HG03025 (cell line): ENCODE measurements at regions not wholly inside any gene's neighbourhood (a gene's known extent, or its start where the extent isn't known, plus 50 kb on each side); places are given as distances from the start of the nearest gene placed in this dataset.

Experiments
- ATAC-seq: cut with Tn5 transposase; IDR thresholded peaks from one replicate; pipeline ENCODE4 v1.9.1; 2021; ENCODE audit warnings: mild to moderate bottlenecking, moderate library complexity; ENCODE audit not compliant: unreplicated experiment, low FRiP score

GRCh38 chr1:116230712-116231111 lies 119.5 kb downstream of the MAB21L3 start:
- ATAC-seq = no peak

- ATAC-seq = no peak
These were observed 120.6 kb downstream of the MAB21L3 start for GRCh38 chr1:116231752-116232151.

DNA sequence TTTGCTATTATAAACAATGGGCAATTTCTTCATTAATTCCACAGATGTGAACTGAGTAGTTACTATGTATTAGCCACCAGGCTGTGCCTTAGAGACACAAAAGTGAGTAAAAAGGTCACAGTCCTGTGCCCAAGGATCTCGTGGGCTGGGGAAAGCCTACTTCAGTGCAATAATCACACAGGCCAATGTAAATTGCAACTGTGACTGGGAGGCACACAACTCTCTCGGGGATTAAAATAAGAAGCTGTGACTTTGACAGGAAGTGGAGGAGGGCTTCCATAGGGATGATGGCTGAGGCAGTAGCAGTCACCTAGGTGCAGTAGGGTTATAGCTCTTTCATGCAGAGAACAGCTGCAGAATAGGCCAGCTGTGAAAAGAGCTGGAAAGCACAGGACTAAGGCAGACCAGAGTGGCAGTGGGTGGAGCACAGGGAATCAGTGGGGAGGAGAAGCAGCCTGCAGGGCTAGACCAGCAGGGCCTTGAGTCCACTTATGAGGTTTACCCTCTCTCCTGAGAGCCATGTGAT lies 121.9 kb downstream of the MAB21L3 start:
- ATAC-seq = no peak

DNA sequence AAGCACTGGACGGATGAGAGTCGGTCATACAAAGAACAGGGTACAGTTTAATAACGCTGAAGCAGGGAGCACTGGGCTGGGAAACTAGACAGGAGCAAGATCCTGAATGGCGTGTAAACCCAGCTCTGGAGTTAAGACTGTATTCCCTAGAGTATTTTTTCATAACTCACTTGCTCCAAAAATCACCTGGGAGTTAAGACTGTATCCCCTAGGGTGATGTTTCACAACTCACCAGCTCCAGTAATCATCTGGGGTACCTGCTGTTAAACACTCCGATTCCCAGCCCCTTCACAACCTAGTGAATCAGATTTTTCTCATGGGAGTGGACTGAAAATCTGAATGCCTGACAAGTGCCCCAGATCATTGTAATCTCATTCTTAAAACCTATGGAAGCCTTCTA lies 123.2 kb downstream of the MAB21L3 start:
- no peak for ATAC-seq

DNA sequence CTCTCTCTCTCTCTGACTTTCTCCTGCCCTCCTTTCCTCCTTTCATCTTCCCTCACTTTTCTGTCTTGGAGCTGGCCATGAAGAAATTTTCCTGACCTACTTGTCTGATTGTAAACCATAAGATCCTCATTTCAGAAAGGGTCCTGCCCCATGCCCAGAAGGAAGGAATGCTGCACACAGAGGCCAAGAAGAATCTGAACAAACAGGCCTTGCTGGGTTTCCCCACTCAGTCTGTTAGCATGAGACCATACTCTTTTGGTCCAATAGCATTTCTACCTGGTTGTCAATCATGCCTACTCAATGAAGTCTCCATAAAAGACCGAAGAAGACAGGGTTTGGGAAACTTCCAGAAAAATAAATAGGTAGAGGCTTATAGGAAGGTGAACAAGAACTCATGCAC lies 128.7 kb downstream of the MAB21L3 start:
- ATAC-seq = no peak

GRCh38 chr1:116242741-116243140 lies 130.3 kb upstream of the ATP1A1 start:
- ATAC-seq = no peak

- ATAC-seq = no peak
These were observed 129.6 kb upstream of the ATP1A1 start for GRCh38 chr1:116243333-116244054.

GRCh38 chr1:116246174-116246573 lies 126.9 kb upstream of the ATP1A1 start:
- ATAC-seq = no peak

- no peak for ATAC-seq
These were observed 120.8 kb upstream of the ATP1A1 start for GRCh38 chr1:116252271-116252670.

DNA sequence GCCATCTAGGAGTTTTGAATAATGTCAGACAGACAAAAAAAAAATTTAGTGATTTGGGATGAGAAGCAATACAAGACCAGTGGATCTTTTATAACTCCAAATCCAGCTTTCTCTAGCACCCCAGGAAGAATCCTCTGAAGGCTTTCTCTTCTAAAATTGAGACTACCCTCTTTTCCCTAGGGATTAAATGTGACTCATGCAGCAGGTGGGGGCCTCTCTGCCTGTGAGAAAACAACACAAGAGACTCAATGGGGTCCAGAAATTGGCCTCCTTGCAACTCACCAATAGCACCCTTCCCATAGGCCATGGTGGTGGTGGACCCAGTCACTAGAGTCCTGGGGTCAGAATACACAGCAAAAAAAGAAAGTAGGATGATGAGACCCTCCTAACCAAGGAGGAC lies 120.3 kb upstream of the ATP1A1 start:
- no peak for ATAC-seq

- ATAC-seq = no peak
These were observed 119.3 kb upstream of the ATP1A1 start for GRCh38 chr1:116253566-116254382.

DNA sequence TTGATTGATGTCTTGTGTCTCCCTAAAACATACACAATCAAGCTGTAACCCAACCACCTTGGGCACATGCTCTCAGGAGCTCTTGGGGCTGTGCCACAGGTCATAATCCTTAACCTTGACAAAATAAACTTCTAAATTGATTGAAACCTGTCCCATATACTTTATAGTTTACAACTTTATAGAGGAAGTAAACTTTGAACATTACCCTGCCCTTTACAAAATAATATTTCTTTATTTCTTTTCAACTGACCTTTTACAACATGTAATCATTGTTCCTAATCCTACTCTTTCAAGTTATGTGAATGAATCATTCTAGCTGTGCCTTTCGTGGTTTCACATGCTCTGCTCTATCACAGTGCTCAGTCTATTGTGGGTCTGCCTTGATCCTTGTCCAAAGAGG lies 118.3 kb upstream of the ATP1A1 start:
- no peak for ATAC-seq

DNA sequence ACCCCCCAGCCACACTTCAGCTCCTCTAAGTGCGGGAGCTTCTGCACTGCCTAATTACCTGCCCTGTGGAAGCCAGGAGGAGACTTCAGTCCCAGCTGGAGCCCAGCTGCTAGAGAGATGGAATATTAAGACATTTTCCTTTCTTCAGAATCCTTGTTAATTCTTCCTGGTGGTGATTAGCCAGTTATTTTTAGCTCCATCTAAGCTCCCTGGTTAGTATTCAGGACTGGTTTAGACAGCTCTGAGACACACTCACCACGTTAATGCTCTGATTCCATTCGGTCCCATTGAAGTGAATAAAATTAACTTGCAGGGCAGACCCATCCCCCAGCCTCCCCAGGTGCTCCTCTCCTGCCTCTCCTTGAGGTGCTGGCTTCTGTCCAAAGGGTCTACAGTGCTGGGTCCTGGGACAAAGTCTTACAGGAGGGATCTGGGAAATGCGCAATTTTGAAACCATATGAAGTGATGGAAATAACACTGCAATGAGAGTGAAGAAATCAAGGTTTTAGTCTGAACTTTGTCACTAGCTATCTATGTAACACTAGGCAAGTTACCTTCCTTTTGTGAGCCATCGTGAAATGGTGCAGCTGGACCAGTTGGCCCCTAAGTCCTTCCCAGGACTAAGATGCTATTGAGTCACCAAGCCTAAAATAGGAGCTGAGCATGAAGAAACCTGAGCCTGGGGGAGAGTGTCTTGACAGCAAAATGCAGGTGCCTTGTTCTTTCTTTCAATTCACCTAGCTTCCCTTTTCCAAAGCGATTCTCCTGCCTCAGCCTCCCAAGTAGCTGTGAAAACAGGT lies 117.4 kb upstream of the ATP1A1 start:
- ATAC-seq = no peak

DNA sequence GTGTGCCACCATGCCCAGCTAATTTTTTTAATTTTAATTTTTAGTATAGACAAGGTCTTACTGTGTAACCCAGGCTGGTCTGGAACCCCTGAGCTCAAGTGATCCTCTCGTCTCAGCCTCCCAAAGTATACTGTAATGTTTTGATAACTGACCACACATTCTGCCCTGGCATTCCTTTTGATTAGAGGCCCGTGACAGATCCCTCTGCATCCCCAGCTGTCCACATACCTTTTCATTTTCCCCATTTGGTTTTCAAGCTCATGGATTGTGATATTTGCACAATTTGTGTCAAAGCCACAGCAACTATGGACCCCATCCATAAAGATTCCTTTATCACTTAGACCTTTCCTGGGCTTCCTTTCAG lies 116.8 kb upstream of the ATP1A1 start:
- no peak for ATAC-seq

DNA sequence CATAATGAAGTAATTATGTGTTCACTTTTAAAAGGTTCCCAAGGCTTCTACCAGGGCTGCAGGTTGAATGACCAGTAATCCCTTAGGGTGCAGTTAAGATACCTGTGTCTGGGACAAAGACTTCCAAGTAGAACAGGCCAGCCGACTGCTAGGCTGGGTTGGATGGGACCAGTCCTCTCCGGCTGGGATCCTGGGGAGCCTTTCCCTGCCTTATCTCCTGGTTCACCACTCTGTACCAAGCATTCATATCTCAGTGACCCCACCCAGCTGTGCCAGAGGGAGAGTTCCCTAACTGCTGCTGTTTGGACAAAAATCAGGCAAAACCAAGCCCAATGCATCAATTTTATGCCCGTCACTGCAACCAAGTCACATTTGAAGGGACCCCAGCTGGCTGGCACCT lies 116.2 kb upstream of the ATP1A1 start:
- ATAC-seq = no peak

DNA sequence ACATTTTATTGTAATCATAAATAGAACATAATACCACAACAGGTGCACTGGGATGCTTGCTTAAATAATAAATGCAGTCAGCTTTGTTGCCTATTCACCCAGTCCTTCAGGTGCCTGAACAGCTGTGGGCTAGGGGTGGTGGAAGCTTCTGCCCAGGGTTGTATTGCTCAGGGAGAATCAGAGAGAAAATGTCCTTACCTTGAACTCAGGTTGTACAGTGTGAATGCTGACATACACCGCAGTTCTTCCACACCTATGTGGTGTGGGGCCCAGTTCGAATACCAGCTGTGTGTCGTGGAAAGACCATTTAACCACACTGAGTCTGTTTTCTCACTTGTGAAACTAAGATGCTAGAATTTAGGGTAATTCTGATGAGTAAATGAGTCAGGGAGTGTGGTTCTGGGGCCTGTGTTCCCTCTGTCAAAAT lies 115.7 kb upstream of the ATP1A1 start:
- no peak for ATAC-seq

- no peak for ATAC-seq
These were observed 115.2 kb upstream of the ATP1A1 start for GRCh38 chr1:116257836-116258235.

- no peak for ATAC-seq
These were observed 114.2 kb upstream of the ATP1A1 start for GRCh38 chr1:116258668-116259419.

DNA sequence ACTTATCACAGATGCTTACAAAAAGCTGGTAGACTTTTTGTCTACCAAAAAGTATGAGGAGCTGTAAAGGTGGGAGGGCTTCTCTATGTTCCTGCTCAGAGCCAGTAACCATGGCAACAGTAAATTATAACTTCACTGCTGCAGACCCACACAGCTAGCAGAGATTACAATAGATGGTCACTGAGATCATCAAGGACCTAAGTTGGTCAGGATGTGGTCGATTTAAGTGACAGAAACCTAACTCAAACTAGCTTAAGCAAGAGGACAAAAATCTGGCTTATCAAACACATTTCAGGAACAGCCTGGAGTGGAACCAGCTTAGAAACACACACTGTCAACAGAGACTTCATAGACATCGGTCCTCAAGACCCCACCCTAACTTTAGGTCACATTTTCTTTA lies 113.4 kb upstream of the ATP1A1 start:
- ATAC-seq = no peak

DNA sequence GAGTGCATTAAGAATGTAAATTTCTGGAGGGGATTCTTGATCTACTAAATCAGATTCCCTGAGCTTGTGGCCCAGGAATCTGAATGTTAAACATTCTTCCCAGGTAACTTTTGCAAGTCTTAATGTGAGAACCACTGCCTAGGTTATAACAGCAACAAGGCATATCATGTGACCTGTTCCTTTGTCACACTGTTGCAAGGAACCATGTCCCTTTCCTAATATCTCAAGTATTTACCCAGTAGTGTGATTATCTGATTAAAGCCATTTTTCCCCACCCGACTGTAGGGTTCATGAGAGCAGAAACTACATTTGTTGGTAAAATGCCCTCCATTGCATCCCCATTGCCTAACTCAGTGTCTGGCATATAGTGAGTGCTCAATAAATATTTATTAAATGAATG lies 112.9 kb upstream of the ATP1A1 start:
- ATAC-seq = no peak
